Naive thymus-derived CD8-positive, alpha-beta T cell (primary cell): ENCODE measurements at regions not wholly inside any gene's neighbourhood (a gene's known extent, or its start where the extent isn't known, plus 50 kb on each side); places are given as distances from the start of the nearest gene placed in this dataset.

Experiments
- ATAC-seq, 2 donors: fragments of 150-1000 bp; cut with Tn5 transposase in 1 of 2; sonication (Bioruptor Pico), chemical (Tn5 transposase) in 1 of 2; 1 replicate in 1 of 2; 2 replicates in 1 of 2; pipeline ENCODE4 v1.10.0; 2021; ENCODE audit warnings: mild to moderate bottlenecking in 2 of 2, moderate library complexity in 2 of 2
- POLR2A ChIA-PET: fragments of 350-600 bp; sonication (Branson Sonifier 250); formaldehyde crosslinking; loops from one replicate; lab custom pipeline; 2021; ENCODE audit warnings: antibody characterized with exemption; lab: Charles Lee
- DNase-seq, 10 donors: peaks; one replicate each; pipeline versions ENCODE4 v3.0.0 to v3.0.0-alpha.2; 2020 to 2022
- H3K27ac Mint-ChIP-seq, 10 donors: one replicate each; pipeline ENCODE4 v1.8.0; 2020 to 2022; ENCODE audit warnings: mild to moderate bottlenecking in 10 of 10, mixed read lengths in 10 of 10, moderate library complexity in 4 of 10, inconsistent platforms in 1 of 10
- H3K27me3 Mint-ChIP-seq, 5 donors: one replicate each; pipeline ENCODE4 v1.8.0; 2021 to 2022; ENCODE audit warnings: mixed read lengths in 5 of 5
- H3K36me3 Mint-ChIP-seq, 3 donors: one replicate each; pipeline ENCODE4 v1.8.0; 2020 to 2022; ENCODE audit warnings: mixed read lengths in 3 of 3, mild to moderate bottlenecking in 2 of 3, inconsistent platforms in 1 of 3
- H3K4me1 Mint-ChIP-seq, 4 donors: one replicate each; pipeline ENCODE4 v1.8.0; 2021 to 2022; ENCODE audit warnings: mixed read lengths in 4 of 4
- H3K4me3 Mint-ChIP-seq, 10 donors: one replicate each; pipeline ENCODE4 v1.8.0; 2020 to 2022; ENCODE audit warnings: mild to moderate bottlenecking in 10 of 10, mixed read lengths in 10 of 10, moderate library complexity in 6 of 10, inconsistent platforms in 1 of 10
- H3K9me3 Mint-ChIP-seq, 9 donors: one replicate each; pipeline ENCODE4 v1.8.0; 2020 to 2022; ENCODE audit warnings: mixed read lengths in 9 of 9, mild to moderate bottlenecking in 3 of 9, inconsistent platforms in 1 of 9, moderate library complexity in 1 of 9

DNA sequence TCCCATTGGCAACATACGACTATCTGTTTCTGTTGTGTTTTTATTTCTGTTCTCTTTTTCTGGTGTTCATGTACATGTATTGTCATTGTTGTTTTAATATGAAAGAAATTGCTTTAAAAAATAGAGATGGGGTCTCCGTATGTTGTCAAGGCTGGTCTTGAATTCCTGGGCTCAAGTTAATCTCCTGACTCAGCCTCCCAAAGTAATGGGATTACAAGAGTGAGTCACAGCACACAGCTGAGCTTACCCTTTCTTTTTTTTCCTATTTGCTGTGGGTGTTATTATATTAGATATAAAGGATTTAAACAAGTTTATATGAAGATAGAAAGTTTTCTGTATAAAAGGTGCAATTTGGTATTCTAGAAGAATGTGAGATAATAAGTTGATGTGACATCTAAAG lies 554.6 kb downstream of the DSC3 start:
- no peak for DNase-seq

DNA sequence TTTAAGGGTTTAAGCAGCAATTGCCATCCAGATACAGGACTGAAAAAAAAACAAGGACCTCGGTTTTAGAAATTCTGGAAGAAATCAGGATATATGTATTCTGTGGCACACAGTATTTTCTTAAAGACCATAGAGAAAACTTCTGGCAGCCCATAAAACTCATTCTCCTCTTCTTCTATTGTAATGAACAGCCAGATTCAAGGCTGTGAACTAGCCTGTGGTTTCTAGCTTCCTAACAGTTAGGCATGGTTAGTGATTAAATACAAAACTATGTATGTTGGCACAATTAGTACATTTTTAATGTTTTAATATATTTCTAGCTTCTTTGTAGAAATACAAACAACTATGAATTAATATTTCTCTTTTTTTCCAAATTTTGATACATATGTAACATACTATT lies 555.7 kb downstream of the DSC3 start:
- H3K9me3 Mint-ChIP-seq = peaks cover 2 to 20% (median 9%) of the 10 kb centered on the region in 9 donors
- no peak overlapping the region for H3K27ac Mint-ChIP-seq
- POLR2A ChIA-PET = no interaction called here
- H3K4me1 Mint-ChIP-seq = no peaks in the 10 kb centered on the region
- H3K36me3 Mint-ChIP-seq = peaks cover 0 to 4% (median 0%) of the 10 kb centered on the region in 3 donors
- no peak for ATAC-seq
- no peak for DNase-seq
- H3K4me3 Mint-ChIP-seq = no peak overlapping the region
- H3K27me3 Mint-ChIP-seq = no peaks in the 10 kb centered on the region

More for the DNA sequence above, 554.6 kb downstream of the DSC3 start:
- Mint-ChIP-seq H3K4me3 (no peak overlapping the region), H3K27me3 (no peaks in the 10 kb centered on the region), H3K4me1 (no peaks in the 10 kb centered on the region), H3K9me3 (peaks cover 2 to 24% (median 9%) of the 10 kb centered on the region in 9 donors), H3K36me3 (peaks cover 0 to 4% (median 0%) of the 10 kb centered on the region in 3 donors), H3K27ac (no peak overlapping the region)
- ATAC-seq = no peak
- POLR2A ChIA-PET = no interaction called here

DNA sequence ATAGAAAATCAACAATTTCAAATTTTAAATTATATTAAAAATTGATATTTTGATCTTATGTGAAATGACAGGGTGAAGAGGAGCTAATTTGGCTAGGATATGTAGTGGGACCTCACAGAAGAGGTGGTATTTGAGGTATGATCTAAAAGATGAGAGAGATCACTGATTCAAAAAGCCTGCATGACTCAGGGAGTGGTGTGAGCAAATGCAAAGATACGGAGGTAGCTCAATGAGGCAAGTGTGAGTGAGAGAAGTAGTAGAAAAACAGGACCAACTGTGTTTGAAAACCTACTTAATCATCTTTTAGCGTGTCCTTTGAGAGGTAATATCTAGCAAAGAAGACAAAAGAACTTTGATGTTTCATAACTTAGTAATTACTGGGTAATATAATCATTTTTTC lies 557.5 kb downstream of the DSC3 start:
- peaks cover 5 to 25% (median 7%) of the 10 kb centered on the region in 9 donors for H3K9me3 Mint-ChIP-seq
- H3K4me3 Mint-ChIP-seq = no peak overlapping the region
- peaks cover 0 to 2% (median 0%) of the 10 kb centered on the region in 3 donors for H3K36me3 Mint-ChIP-seq
- DNase-seq (no peak), ATAC-seq (no peak)
- POLR2A ChIA-PET = no interaction called here
- H3K27ac Mint-ChIP-seq = no peak overlapping the region
- no peaks in the 10 kb centered on the region for H3K27me3 Mint-ChIP-seq
- H3K4me1 Mint-ChIP-seq = no peaks in the 10 kb centered on the region

DNA sequence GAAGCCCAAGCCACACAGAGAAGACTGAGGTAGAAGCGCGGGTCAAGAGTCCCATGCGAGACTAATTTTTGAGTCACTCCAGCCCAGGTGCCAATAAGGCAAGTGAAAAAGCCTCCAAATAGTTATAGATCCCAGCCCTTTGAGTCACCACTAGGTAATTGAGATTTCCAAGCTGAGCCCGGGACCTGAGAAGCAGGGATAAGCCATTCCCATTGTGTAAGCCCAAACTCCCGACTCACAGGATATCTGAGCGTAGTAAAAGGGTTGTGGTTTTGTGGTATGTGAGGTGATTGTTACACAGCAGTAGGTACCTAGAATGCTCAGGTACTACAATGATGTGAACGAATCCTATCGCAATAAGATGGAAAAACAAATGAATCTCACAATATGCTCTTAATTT lies 560.7 kb downstream of the DSC3 start:
- H3K9me3 Mint-ChIP-seq = peaks cover 0 to 18% (median 4%) of the 10 kb centered on the region in 9 donors
- no peak overlapping the region for H3K4me3 Mint-ChIP-seq
- H3K27ac Mint-ChIP-seq = no peak overlapping the region
- H3K27me3 Mint-ChIP-seq = no peaks in the 10 kb centered on the region
- H3K4me1 Mint-ChIP-seq = no peaks in the 10 kb centered on the region
- DNase-seq (no peak), ATAC-seq (no peak)
- POLR2A ChIA-PET = no interaction called here
- no peaks in the 10 kb centered on the region for H3K36me3 Mint-ChIP-seq

DNA sequence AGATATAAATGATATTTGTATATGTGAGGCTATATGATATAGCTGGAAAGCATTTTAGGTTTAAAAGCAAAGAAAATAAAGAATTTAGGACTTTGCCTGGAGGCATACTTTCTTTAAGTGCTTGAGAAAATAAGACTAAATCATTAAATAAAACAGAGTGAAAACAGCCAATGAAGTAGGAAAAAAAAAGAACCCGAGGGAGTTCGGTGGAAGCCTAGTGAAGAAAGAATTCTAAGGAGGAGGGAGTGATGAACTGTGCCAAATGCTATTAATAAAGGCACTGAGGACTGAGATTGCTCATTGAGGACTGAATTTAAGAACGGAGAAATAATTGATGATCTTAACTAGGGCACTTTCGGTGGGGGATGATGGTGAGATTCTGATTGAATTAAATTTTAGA lies 573.5 kb downstream of the DSC3 start:
- ATAC-seq (no peak), DNase-seq (no peak)
- Mint-ChIP-seq H3K36me3 (no peaks in the 10 kb centered on the region), H3K4me1 (no peaks in the 10 kb centered on the region), H3K9me3 (peaks cover 0 to 22% (median 12%) of the 10 kb centered on the region in 9 donors), H3K4me3 (no peak overlapping the region), H3K27ac (no peak overlapping the region), H3K27me3 (no peaks in the 10 kb centered on the region)
- POLR2A ChIA-PET = no interaction called here

DNA sequence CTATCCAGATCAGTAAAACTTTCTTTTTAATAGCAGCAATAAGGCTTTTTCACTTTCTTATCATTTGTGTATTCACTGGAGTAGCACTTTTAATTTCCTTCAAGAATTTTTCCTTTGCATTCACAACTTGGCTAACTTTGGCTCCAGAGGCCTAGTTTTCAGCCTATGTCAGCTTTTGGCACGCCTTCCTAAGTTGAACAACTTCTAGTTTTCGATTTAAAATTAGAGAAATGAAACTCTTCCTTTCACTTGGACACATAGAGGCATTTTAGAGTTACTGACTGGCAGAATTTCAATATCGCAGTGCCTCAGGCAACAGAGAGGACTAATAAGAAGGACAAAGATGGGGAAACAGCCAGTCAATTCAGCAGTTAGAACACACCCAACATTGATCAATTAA lies 577.4 kb downstream of the DSC3 start:
- H3K27ac Mint-ChIP-seq = no peak overlapping the region
- H3K9me3 Mint-ChIP-seq = peaks cover 1 to 16% (median 10%) of the 10 kb centered on the region in 9 donors
- ATAC-seq (no peak), DNase-seq (no peak)
- H3K36me3 Mint-ChIP-seq = peaks cover 0 to under 1% (median 0%) of the 10 kb centered on the region in 3 donors
- no peaks in the 10 kb centered on the region for H3K4me1 Mint-ChIP-seq
- no peak overlapping the region for H3K4me3 Mint-ChIP-seq
- POLR2A ChIA-PET = no interaction called here
- no peaks in the 10 kb centered on the region for H3K27me3 Mint-ChIP-seq

DNA sequence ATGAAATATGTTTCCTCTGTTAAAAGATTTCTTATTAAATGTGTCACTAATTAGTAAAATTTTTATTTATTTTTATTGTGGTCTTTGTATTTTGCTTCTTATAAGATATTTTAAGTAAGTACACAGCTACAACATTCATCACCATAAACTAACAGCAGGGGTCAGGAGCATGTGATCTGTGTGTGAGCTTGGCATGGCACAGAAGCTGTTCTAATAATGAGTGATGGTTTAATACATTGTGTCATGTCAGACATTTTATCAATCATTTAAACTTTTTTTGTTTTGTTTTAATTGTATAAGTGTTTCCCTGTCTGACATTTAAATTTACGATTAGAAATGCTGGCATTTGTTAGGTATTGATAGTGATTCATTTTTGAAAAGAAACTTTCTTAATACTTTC lies 585.4 kb downstream of the DSC3 start:
- no peaks in the 10 kb centered on the region for H3K4me1 Mint-ChIP-seq
- peaks cover 0 to 4% (median 0%) of the 10 kb centered on the region in 3 donors for H3K36me3 Mint-ChIP-seq
- DNase-seq (no peak), ATAC-seq (no peak)
- H3K27ac Mint-ChIP-seq = no peak overlapping the region
- H3K9me3 Mint-ChIP-seq = peaks cover 0 to 9% (median 0%) of the 10 kb centered on the region in 9 donors
- H3K27me3 Mint-ChIP-seq = no peaks in the 10 kb centered on the region
- POLR2A ChIA-PET = no interaction called here
- H3K4me3 Mint-ChIP-seq = no peak overlapping the region

DNA sequence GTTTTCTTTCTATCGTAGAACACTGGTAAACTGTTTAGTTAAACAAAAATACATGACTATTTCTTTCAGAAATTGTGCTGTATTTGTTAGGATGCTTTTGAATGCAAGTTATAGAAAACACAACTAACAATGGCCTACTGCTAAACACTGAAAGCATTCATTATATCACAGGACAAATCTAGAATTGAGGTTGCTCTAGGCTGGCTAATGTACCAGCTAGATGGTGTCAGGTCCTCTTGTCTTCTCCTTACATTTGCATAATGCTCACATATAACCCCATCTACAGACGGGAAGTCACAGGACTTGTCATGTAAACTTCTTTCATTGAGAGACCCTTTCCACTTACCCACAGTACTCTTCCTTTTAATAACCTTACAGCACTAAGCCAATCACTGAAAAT lies 586.8 kb downstream of the DSC3 start:
- Mint-ChIP-seq H3K27me3 (no peaks in the 10 kb centered on the region), H3K4me3 (no peak overlapping the region), H3K36me3 (peaks cover 0 to 4% (median 0%) of the 10 kb centered on the region in 3 donors), H3K27ac (no peak overlapping the region), H3K9me3 (peaks cover 0 to 9% (median 0%) of the 10 kb centered on the region in 9 donors), H3K4me1 (no peaks in the 10 kb centered on the region)
- no peak for DNase-seq
- POLR2A ChIA-PET = no interaction called here
- ATAC-seq = no peak

DNA sequence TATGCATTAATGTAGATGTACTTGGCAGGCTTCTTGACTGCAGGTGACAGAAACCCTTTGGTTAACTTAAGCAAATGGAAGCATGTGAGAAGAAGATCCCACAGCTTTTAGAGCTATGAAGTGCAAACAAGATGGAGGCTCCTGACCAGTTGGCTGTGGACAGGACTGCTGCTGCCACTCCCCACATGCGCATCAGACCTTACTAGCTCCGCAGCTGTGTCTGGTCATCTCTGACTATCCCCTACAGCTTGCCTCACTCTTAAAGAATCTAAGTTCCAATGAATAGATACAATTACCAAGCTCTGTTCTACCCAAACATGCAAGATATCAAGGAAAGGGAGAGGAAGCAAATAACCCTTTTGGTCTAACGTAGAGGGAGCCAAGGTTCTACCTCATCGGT lies 587.6 kb downstream of the DSC3 start:
- no peak overlapping the region for H3K27ac Mint-ChIP-seq
- ATAC-seq = no peak
- H3K36me3 Mint-ChIP-seq = peaks cover 0 to 2% (median 0%) of the 10 kb centered on the region in 3 donors
- no peak for DNase-seq
- H3K27me3 Mint-ChIP-seq = no peaks in the 10 kb centered on the region
- POLR2A ChIA-PET = no interaction called here
- no peaks in the 10 kb centered on the region for H3K4me1 Mint-ChIP-seq
- no peak overlapping the region for H3K4me3 Mint-ChIP-seq
- H3K9me3 Mint-ChIP-seq = peaks cover 0 to 8% (median 0%) of the 10 kb centered on the region in 9 donors

DNA sequence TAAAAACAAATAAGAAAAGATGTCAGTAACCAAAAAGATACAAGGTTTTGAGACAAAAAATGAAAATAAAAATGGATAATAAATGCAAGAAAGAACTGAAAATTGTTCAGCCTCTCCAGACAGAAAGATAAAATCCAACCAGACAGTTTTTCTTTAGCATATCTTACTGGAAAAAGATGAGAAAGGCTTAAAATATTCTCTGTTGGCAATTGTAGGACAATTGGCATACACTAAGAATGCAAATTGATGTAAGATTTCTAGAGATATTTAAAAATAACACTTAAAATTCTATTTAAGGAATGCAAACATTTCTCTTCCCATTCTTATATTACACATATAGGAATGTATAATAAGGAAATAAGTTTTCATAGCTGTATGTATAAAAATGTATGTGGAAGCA lies 590.6 kb downstream of the DSC3 start:
- DNase-seq (no peak), ATAC-seq (no peak)
- Mint-ChIP-seq H3K9me3 (peaks cover 0 to 7% (median 0%) of the 10 kb centered on the region in 9 donors), H3K4me3 (no peak overlapping the region), H3K27ac (no peak overlapping the region), H3K36me3 (no peaks in the 10 kb centered on the region), H3K27me3 (no peaks in the 10 kb centered on the region), H3K4me1 (no peaks in the 10 kb centered on the region)
- POLR2A ChIA-PET = no interaction called here

DNA sequence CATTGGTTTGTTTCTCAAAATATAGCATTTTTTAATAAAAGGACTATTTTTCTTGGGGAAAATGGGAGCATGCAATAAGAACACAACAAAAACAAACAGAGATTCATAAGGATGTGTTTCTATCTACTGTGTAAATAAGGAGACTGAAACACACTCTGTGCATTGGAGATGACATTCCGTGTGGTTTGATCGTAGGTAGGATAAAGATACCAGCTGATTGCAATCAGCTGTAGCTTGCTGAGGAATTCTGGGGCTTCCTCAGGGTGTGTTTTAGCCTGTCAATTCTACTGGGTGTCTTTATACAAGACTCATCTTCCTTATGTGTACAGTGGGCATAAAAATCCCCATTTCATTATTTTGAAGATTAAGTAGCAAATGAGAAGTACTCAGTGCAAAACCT lies 591.6 kb downstream of the DSC3 start:
- no peak for DNase-seq
- no peak overlapping the region for H3K27ac Mint-ChIP-seq
- POLR2A ChIA-PET = no interaction called here
- no peaks in the 10 kb centered on the region for H3K36me3 Mint-ChIP-seq
- ATAC-seq = no peak
- no peaks in the 10 kb centered on the region for H3K4me1 Mint-ChIP-seq
- H3K9me3 Mint-ChIP-seq = peaks cover 0 to 7% (median 2%) of the 10 kb centered on the region in 9 donors
- H3K27me3 Mint-ChIP-seq = no peaks in the 10 kb centered on the region
- H3K4me3 Mint-ChIP-seq = no peak overlapping the region

DNA sequence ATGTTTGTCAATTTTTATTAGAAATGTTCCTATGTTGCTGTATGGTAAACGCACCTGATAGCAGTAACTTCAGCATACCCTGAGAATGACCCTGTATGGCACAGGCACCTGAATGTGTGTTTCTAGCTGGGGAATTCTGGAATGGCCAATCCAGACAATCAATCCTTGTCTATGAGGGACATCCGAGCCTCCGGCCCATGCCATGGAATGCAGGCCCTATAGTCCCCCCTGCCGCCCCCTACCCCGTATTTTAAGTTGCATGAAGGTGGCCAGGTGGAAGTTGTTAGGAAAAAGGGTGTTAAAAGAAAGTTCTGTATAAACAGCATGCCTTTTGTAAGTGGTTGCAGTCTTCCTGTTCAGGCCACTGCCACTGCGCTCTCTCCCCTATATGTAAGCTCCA lies 595.9 kb downstream of the DSC3 start:
- no peaks in the 10 kb centered on the region for H3K36me3 Mint-ChIP-seq
- H3K27me3 Mint-ChIP-seq = no peaks in the 10 kb centered on the region
- no peak overlapping the region for H3K27ac Mint-ChIP-seq
- ATAC-seq (no peak), DNase-seq (no peak)
- peaks cover 0 to 16% (median 7%) of the 10 kb centered on the region in 9 donors for H3K9me3 Mint-ChIP-seq
- H3K4me1 Mint-ChIP-seq = no peaks in the 10 kb centered on the region
- POLR2A ChIA-PET = no interaction called here
- no peak overlapping the region for H3K4me3 Mint-ChIP-seq

DNA sequence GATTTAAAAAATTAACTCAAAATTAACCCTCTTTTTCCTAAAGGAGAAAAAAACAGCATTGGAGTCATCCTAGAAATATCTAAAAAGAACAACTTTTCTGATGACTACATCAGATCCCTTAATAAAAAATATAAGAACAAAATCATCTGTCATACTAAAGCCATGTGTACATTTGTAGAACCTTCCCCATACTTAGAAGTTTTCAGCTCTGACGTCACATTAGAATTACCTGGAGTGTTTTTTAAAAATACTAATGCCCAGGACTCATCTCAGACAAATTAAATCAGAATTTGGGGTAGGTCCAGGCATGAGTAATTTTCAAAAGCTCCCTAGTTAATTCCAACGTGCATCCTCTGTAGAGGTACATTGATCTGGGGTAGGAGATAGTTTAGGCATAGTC lies 598.0 kb downstream of the DSC3 start:
- no peaks in the 10 kb centered on the region for H3K27me3 Mint-ChIP-seq
- no peak for ATAC-seq
- H3K4me1 Mint-ChIP-seq = no peaks in the 10 kb centered on the region
- DNase-seq = no peak
- H3K27ac Mint-ChIP-seq = no peak overlapping the region
- POLR2A ChIA-PET = no interaction called here
- no peaks in the 10 kb centered on the region for H3K36me3 Mint-ChIP-seq
- peaks cover 0 to 31% (median 9%) of the 10 kb centered on the region in 9 donors for H3K9me3 Mint-ChIP-seq
- no peak overlapping the region for H3K4me3 Mint-ChIP-seq

DNA sequence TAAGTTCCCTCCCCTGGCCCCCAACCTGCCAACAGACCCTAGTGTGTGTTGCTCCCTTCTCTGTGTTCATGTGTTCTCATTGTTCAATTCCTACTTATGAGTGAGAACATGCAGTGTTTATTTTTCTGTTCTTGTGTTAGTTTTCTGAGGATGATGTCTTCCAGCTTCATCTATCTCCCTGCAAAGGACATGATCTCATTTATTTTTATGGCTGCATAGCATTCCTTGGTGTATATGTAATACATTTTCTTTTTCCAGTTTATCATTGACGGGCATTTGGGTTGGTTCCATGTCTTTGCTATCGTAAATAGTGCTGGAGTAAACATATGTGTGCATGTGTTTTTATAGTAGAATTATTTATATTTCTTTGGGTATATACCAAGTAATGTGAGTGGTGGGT lies 602.2 kb downstream of the DSC3 start:
- DNase-seq (no peak), ATAC-seq (no peak)
- Mint-ChIP-seq H3K4me1 (no peaks in the 10 kb centered on the region), H3K27ac (no peak overlapping the region), H3K27me3 (no peaks in the 10 kb centered on the region), H3K36me3 (no peaks in the 10 kb centered on the region), H3K4me3 (no peak overlapping the region), H3K9me3 (peaks cover 2 to 37% (median 7%) of the 10 kb centered on the region in 9 donors)
- POLR2A ChIA-PET = no interaction called here
